K562 (cell line): ENCODE measurements at regions not wholly inside any gene's neighbourhood (a gene's known extent, or its start where the extent isn't known, plus 50 kb on each side); places are given as distances from the start of the nearest gene placed in this dataset.

Experiments used
- ATAC-seq: fragments of 200-7000 bp; cut with Tn5 transposase; 3 replicates; pipeline ENCODE4 v1.9.1; 2020; ENCODE audit warnings: moderate library complexity
- BruUV-seq: library from RNA; stranded (reverse); fragments of 400-500 nt; replicated peaks from 2 replicates; lab custom pipeline; 2021; lab: Mats Ljungman, UMichigan
- CTCF ChIA-PET: fragments of 300-600 bp; formaldehyde crosslinking; extraction: SDS; loops from one replicate; lab custom pipeline; 2021; ENCODE audit warnings: low intra/inter-chr PET ratio; lab: Yijun Ruan, JAX
- POLR2A ChIA-PET: fragments of 300-600, 350-650 bp; sonication (Branson Sonifier 250); formaldehyde crosslinking; extraction: SDS; loops from one replicate; lab custom pipeline; 2021; ENCODE audit warnings: antibody characterized with exemption, inconsistent platforms; lab: Yijun Ruan, JAX
- DNase-seq, 4 experiments: peaks; one replicate each; pipeline versions ENCODE4 v3.0.0 to v3.0.0-alpha.2; 2011 to 2018; ENCODE audit warnings: low spot score in 3 of 4, mixed read lengths in 3 of 4; ENCODE audit errors: extremely low read depth in 1 of 4
- FAIRE-seq: peaks from 2 replicates; lab custom pipeline; 2011; peaks lifted over from hg19 to GRCh38; lab: Jason Lieb, UNC
- H2AFZ ChIP-seq: 2 replicates; pipeline ENCODE4 v1.6.0; 2011; ENCODE audit warnings: low read depth, low read length, control low read depth, inconsistent platforms
- H3K27ac ChIP-seq: fragments of 200-600 bp; 3 replicates; pipeline ENCODE4 v1.8.0; 2011; ENCODE audit warnings: low read depth, mild to moderate bottlenecking, control low read depth, inconsistent platforms, low read length, moderate library complexity, mixed read lengths; ENCODE audit errors: extremely low read depth
- H3K27me3 ChIP-seq, 2 experiments: fragments of 300-600 bp in 1 of 2; 2 replicates in 1 of 2; 3 replicates in 1 of 2; pipeline versions ENCODE4 v1.6.0 to v1.8.0; 2011; ENCODE audit warnings: inconsistent platforms in 2 of 2, low read length in 2 of 2, mild to moderate bottlenecking in 1 of 2, mixed read lengths in 1 of 2, moderate library complexity in 1 of 2; ENCODE audit not compliant: control insufficient read depth in 2 of 2, insufficient read depth in 2 of 2
- H3K36me3 ChIP-seq: fragments of 300-600 bp; 3 replicates; pipeline ENCODE4 v1.8.0; 2011; ENCODE audit warnings: mild to moderate bottlenecking, low read length, inconsistent platforms; ENCODE audit not compliant: control insufficient read depth, insufficient read depth
- H3K4me1 ChIP-seq, 2 experiments: fragments of 200-600 bp in 1 of 2; replicated peaks in 1 of 2; 2 replicates in 1 of 2; 3 replicates in 1 of 2; pipeline versions ENCODE4 v1.5.1 to v1.8.0; 2011; ENCODE audit warnings: inconsistent platforms in 2 of 2, low read length in 2 of 2, mild to moderate bottlenecking in 1 of 2, mixed read lengths in 1 of 2, moderate library complexity in 1 of 2; ENCODE audit not compliant: control insufficient read depth in 2 of 2, insufficient read depth in 2 of 2
- H3K4me2 ChIP-seq: 2 replicates; pipeline ENCODE4 v1.6.1; 2011; ENCODE audit warnings: low read length, control low read depth, inconsistent platforms, mixed read lengths; ENCODE audit not compliant: insufficient read depth
- H3K4me3 ChIP-seq: fragments of 200-600 bp; sonication (generic), shearing (Covaris generic); 2 replicates; pipeline ENCODE4 v1.5.1; 2016; ENCODE audit warnings: control low read depth, inconsistent platforms
- H3K79me2 ChIP-seq: fragments of 200-600 bp; 3 replicates; pipeline ENCODE4 v1.8.0; 2011; ENCODE audit warnings: low read length, inconsistent platforms; ENCODE audit not compliant: control insufficient read depth, insufficient read depth
- H3K9ac ChIP-seq, 2 experiments: 2 replicates each; pipeline versions ENCODE4 v1.6.0 to v1.6.1; 2011; ENCODE audit warnings: low read depth in 2 of 2, low read length in 2 of 2, control low read depth in 1 of 2, inconsistent platforms in 1 of 2, mild to moderate bottlenecking in 1 of 2, mixed read lengths in 1 of 2; ENCODE audit not compliant: insufficient read depth in 1 of 2
- H3K9me1 ChIP-seq: one replicate; pipeline ENCODE4 v1.6.0; 2011; ENCODE audit warnings: inconsistent platforms, mild to moderate bottlenecking, low read length, moderate library complexity; ENCODE audit not compliant: control insufficient read depth, insufficient read depth
- H3K9me3 ChIP-seq: replicated peaks from 2 replicates; pipeline ENCODE4 v1.5.1; 2011; ENCODE audit warnings: low read depth, low read length, inconsistent platforms; ENCODE audit not compliant: control insufficient read depth, insufficient read depth
- H4K20me1 ChIP-seq: replicated peaks from 2 replicates; pipeline ENCODE4 v1.6.1; 2011; ENCODE audit warnings: low read length, inconsistent platforms, mixed read lengths; ENCODE audit not compliant: control insufficient read depth, insufficient read depth
- CBX2 ChIP-seq: fragments of 200-600 bp; sonication (generic); IDR thresholded peaks from one replicate; pipeline ENCODE4 v1.6.1; 2012; ENCODE audit warnings: mild to moderate bottlenecking, low read length, inconsistent platforms; ENCODE audit not compliant: insufficient read depth, poor library complexity, severe bottlenecking
- E2F6 ChIP-seq, 2 experiments: IDR thresholded peaks; 2 replicates each; pipeline ENCODE4 v1.6.1; 2011; ENCODE audit warnings: borderline replicate concordance in 1 of 2, control low read depth in 1 of 2, low read depth in 1 of 2, low read length in 1 of 2, mild to moderate bottlenecking in 1 of 2, mixed read lengths in 1 of 2, moderate library complexity in 1 of 2; ENCODE audit not compliant: insufficient read depth in 1 of 2, insufficient read length in 1 of 2, poor library complexity in 1 of 2, severe bottlenecking in 1 of 2; ENCODE audit errors: extremely low read depth in 1 of 2
- ID3 ChIP-seq, 2 experiments: fragments of 250-450 bp in 1 of 2; fragments of 450-650 bp in 1 of 2; sonication (Bioruptor Pico) in 1 of 2; IDR thresholded peaks; 2 replicates each; pipeline versions ENCODE4 v1.6.1 to v1.8.0; 2016 to 2021; ENCODE audit warnings: mild to moderate bottlenecking in 2 of 2, moderate library complexity in 2 of 2, missing compliant biosample characterization in 1 of 2, missing genetic modification characterization in 1 of 2
- L3MBTL2 ChIP-seq: fragments of 450-650 bp; IDR thresholded peaks from 2 replicates; pipeline ENCODE4 v1.6.1; 2016; ENCODE audit warnings: mild to moderate bottlenecking, moderate library complexity
- REST ChIP-seq, 2 experiments: fragments of 450-650 bp; formaldehyde crosslinking in 1 of 2; IDR thresholded peaks; 2 replicates each; pipeline versions ENCODE4 v1.4.0 to v1.6.1; 2014 to 2020; ENCODE audit warnings: mild to moderate bottlenecking in 2 of 2, borderline replicate concordance in 1 of 2, low read depth in 1 of 2
- ZNF395 ChIP-seq: fragments of 200-800 bp; sonication (Bioruptor generic); IDR thresholded peaks from 2 replicates; pipeline ENCODE4 v1.6.1; 2017; ENCODE audit warnings: missing genetic modification characterization, missing compliant biosample characterization
- WGBS: fragments of 100-300 bp; shearing (Covaris generic); methylation state at CpG from one replicate; pipeline ENCODE4 v1.1.6; 2016; ENCODE audit warnings: low coverage, mixed read lengths; ENCODE audit not compliant: insufficient coverage; ENCODE audit errors: missing lambda C conversion rate; 5-methylcytosine and 5-hydroxymethylcytosine counted together
- in situ Hi-C: fragments of 300-500 bp; cut with MboI; formaldehyde crosslinking; loops from 4 replicates; pipeline ENCODE4 v1.15.0; 2018; ENCODE audit warnings: inconsistent platforms, mixed read lengths
- intact Hi-C: fragments of 100-400 bp; cut with micrococcal nuclease; formaldehyde crosslinking; loops from 2 replicates; pipeline ENCODE4 v1.14.2; 2022

- 28% methylated on average over 12 of the region's 12 CpGs for WGBS
- BruUV-seq: no TSS peak
- peaks cover 37 to 51% of the 10 kb centered on the region in 2 experiments for H3K27me3 ChIP-seq
- H3K79me2 ChIP-seq: no peaks in the 10 kb centered on the region
- no peak overlapping the region for H3K4me3 ChIP-seq
- ChIA-PET POLR2A (interaction anchor here (0.6 to 1.0 kb wide), 3 partner anchors 10 to 19 kb away, joined by 3 read pairs; no protein-coding TSS in a partner anchor), CTCF (no interaction called here)
- peak overlapping the region in 1 of 2 experiments; percentile 6; a peak in 1 of 4 replicates for H3K9ac ChIP-seq
- TF ChIP-seq ID3 (CRISPR knock-in tag; IDR thresholded peaks at IDR 0.05): no peak
- 0 out of 2 replicates have a peak, but pooled peaks have one; percentile 16 for TF ChIP-seq ID3 (tag; IDR thresholded peaks at IDR 0.05)
- no peak for TF ChIP-seq E2F6 (IDR thresholded peaks at IDR 0.05; ENCODE audit: borderline replicate concordance in 1 of 2, extremely low read depth in 1 of 2, insufficient read depth in 1 of 2, insufficient read length in 1 of 2, low read depth in 1 of 2, low read length in 1 of 2, poor library complexity in 1 of 2, severe bottlenecking in 1 of 2)
- TF ChIP-seq ZNF395 (CRISPR knock-in tag): no peak
- 0 out of 2 replicates have a peak, but pooled peaks have one; percentile 25 for TF ChIP-seq L3MBTL2
- TF ChIP-seq CBX2: no peak
- TF ChIP-seq REST (IDR thresholded peaks at IDR 0.05; ENCODE audit: borderline replicate concordance): peak; percentile 39
- no peak for TF ChIP-seq REST (CRISPR knock-in tag; IDR thresholded peaks at IDR 0.05; ENCODE audit: low read depth)
- H4K20me1 ChIP-seq: no peaks in the 10 kb centered on the region; the same call in none of the 2 replicates
- ATAC-seq (peak; percentile 5; the same call in 2 of the 3 replicates), DNase-seq (no peak), FAIRE-seq (no peak)
- H3K4me2 ChIP-seq: no peak overlapping the region
- H2AFZ ChIP-seq: 0 out of 2 replicates have a peak overlapping the region, but pooled peaks have one; percentile 34
- no peaks in the 10 kb centered on the region for H3K9me1 ChIP-seq
- in situ Hi-C loops: loop anchor here (5.0 kb wide), 1 partner anchor 261 kb away; no protein-coding TSS in a partner anchor
- no peak overlapping the region for H3K27ac ChIP-seq
- H3K9me3 ChIP-seq: no peaks in the 10 kb centered on the region
- peaks cover 9 to 17% of the 10 kb centered on the region in 2 experiments for H3K4me1 ChIP-seq
- intact Hi-C loops: loop anchor here (2.0 kb wide), 1 partner anchor 131 kb away; no protein-coding TSS in a partner anchor
- no peaks in the 10 kb centered on the region for H3K36me3 ChIP-seq
Observed at GRCh38 chr10:78935697-78936407, 132.9 kb upstream of the ZMIZ1 start.
